OCI-LY7 (cell line): ENCODE measurements at regions not wholly inside any gene's neighbourhood (a gene's known extent, or its start where the extent isn't known, plus 50 kb on each side); places are given as distances from the start of the nearest gene placed in this dataset.

ENCODE experiments used
- EZH2phosphoT487 ChIP-seq: fragments of 200-600 bp; sonication (generic); IDR thresholded peaks from 2 replicates; pipeline ENCODE4 v1.6.1; 2018; ENCODE audit warnings: low read depth, borderline replicate concordance, mild to moderate bottlenecking, mixed run types, antibody characterized with exemption, low read length, moderate library complexity, mixed read lengths
- TF ChIP-seq, protein P1 (sequence below): fragments of 200-600 bp; sonication (generic); conservative IDR thresholded peaks from 2 replicates; pipeline ENCODE4 v1.5.1; 2014; ENCODE audit warnings: mild to moderate bottlenecking, antibody characterized with exemption, low read length, moderate library complexity, mixed read lengths

DNA sequence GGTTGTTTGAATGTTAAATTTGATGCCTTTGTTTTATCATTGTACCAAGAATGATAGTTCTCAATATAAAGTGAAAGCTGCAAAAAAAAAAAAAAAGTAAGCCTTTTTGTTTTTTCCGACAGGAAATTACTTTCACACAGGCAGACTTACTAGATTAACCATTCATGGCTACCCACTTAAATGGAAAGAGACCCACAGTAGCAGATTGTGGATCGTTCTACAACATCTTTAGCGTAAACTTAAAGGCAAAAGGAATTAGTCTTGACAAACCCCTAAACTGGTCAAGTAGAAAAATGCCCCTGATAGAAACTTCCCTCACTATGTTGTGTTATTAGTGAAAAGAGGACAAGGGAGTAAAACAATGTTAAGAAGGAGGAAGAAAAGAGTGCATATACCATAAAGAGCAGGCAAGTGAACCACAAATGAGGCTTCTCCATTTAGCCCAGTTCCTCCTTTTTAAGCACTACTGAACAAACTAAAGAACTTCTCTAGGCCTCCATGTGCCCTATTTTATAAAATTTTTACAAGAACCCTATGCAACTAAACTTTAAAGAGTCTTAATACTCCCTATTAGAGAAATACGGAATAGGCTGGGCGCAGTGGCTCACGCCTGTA, 1560.3 kb downstream of the MRPL39 start:
- TF ChIP-seq, protein P1, sequence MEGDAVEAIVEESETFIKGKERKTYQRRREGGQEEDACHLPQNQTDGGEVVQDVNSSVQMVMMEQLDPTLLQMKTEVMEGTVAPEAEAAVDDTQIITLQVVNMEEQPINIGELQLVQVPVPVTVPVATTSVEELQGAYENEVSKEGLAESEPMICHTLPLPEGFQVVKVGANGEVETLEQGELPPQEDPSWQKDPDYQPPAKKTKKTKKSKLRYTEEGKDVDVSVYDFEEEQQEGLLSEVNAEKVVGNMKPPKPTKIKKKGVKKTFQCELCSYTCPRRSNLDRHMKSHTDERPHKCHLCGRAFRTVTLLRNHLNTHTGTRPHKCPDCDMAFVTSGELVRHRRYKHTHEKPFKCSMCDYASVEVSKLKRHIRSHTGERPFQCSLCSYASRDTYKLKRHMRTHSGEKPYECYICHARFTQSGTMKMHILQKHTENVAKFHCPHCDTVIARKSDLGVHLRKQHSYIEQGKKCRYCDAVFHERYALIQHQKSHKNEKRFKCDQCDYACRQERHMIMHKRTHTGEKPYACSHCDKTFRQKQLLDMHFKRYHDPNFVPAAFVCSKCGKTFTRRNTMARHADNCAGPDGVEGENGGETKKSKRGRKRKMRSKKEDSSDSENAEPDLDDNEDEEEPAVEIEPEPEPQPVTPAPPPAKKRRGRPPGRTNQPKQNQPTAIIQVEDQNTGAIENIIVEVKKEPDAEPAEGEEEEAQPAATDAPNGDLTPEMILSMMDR: no peak
- no peak for TF ChIP-seq EZH2phosphoT487
